ENCODE measurements at regions not wholly inside any gene's neighbourhood (a gene's known extent, or its start where the extent isn't known, plus 50 kb on each side); places are given as distances from the start of the nearest gene placed in this dataset.

GRCh38 chr13:48901781-48902180, 73.9 kb upstream of the FNDC3A start:
- TF ChIP-seq CTCF (IDR thresholded peaks at IDR 0.05; ENCODE audit: low read depth, low read length, missing input control) = no peak
- TF ChIP-seq SP1 (IDR thresholded peaks at IDR 0.05) = no peak
- no peak for TF ChIP-seq MAX (IDR thresholded peaks at IDR 0.05)
- no peak for TF ChIP-seq YY1 (IDR thresholded peaks at IDR 0.05)
- no peak for TF ChIP-seq RAD21 (IDR thresholded peaks at IDR 0.05)
- no peak for TF ChIP-seq REST (IDR thresholded peaks at IDR 0.05)
- TF ChIP-seq GABPA (IDR thresholded peaks at IDR 0.05 in 1 of 2, conservative IDR thresholded peaks at IDR 0.05 in 1 of 2) = no peak

All from liver (tissue), 3 donors.